ENCODE measurements at regions not wholly inside any gene's neighbourhood (a gene's known extent, or its start where the extent isn't known, plus 50 kb on each side); places are given as distances from the start of the nearest gene placed in this dataset.

GRCh38 chr6:166106076-166106686 lies 61.5 kb downstream of the TBXT start:
- Mint-ChIP-seq H3K27me3 (peaks cover 9% of the 10 kb centered on the region), H3K4me1 (no peaks in the 10 kb centered on the region), H3K4me3 (no peak overlapping the region), H3K36me3 (ENCODE audit: low read depth) (no peaks in the 10 kb centered on the region), H3K27ac (no peak overlapping the region), H3K9me3 (peaks cover 10% of the 10 kb centered on the region)
- ATAC-seq (replicated peaks), result peak; percentile 16

DNA sequence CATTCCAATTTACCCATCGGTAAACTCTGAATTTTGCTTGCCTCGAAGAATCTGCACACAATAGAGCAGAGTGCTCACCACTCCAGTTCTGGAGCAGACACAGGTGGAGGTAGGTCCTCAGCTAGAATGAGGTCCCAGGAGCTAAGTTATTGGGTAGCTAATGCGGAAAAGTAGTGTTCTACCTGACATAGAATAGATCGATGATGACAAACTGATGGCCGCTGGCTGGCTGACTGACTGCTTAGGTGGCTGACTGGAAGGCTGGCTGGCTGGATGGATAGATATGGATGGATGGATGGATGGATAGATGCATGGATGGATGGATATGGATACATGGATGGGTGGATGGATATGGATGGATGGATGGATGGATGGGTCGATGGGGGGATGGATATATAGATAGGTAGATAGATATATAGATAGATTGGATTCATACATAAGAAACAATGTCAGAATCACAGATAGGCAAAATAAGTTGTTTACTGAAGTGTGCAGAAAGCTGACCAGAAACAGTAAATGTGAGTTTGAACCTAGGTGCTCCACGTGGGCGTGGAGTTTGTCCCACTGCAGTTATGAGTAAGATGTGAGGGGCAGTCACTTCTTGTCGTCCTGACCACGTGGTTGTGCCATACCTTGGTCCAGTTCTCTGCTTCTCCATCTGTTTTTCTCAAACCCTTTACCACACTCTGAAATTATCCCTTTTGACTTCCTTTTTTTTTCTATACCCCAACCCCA lies 62.1 kb downstream of the TBXT start:
- Mint-ChIP-seq H3K9me3 (peaks cover 10% of the 10 kb centered on the region), H3K36me3 (ENCODE audit: low read depth) (no peaks in the 10 kb centered on the region), H3K4me3 (no peak overlapping the region), H3K27me3 (peaks cover 8% of the 10 kb centered on the region), H3K4me1 (no peaks in the 10 kb centered on the region), H3K27ac (no peak overlapping the region)
- no peak for ATAC-seq (replicated peaks)

DNA sequence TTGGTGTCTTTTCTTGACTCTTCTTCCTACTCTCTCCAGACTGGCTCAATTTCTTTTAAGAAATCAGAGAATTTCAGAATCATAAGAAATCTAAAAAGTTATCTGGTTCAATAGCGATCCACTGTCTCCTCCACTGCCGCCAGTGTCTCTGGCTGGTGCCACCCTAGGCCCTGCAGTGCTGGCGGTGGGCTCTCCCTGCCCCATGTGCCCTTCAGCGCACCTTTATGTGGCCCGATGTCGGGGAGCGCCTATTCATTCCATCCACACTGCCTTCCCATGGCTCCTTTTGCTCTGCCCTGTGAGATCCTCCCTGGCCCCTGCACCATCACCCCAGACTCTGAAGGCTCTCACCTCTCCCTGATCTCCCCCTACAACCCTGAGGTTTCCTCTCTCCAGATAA lies 62.8 kb downstream of the TBXT start:
- H3K4me3 Mint-ChIP-seq, result no peak overlapping the region
- no peaks in the 10 kb centered on the region for H3K4me1 Mint-ChIP-seq
- peaks cover 10% of the 10 kb centered on the region for H3K9me3 Mint-ChIP-seq
- no peak for ATAC-seq (replicated peaks)
- H3K27me3 Mint-ChIP-seq, result peaks cover 4% of the 10 kb centered on the region
- no peak overlapping the region for H3K27ac Mint-ChIP-seq
- H3K36me3 Mint-ChIP-seq (ENCODE audit: low read depth), result no peaks in the 10 kb centered on the region

GRCh38 chr6:166104107-166104506 lies 63.5 kb downstream of the TBXT start:
- Mint-ChIP-seq H3K9me3 (peaks cover 10% of the 10 kb centered on the region), H3K4me3 (no peak overlapping the region), H3K36me3 (ENCODE audit: low read depth) (no peaks in the 10 kb centered on the region), H3K27me3 (peaks cover 3% of the 10 kb centered on the region), H3K4me1 (no peaks in the 10 kb centered on the region), H3K27ac (no peak overlapping the region)
- no peak for ATAC-seq (replicated peaks)

GRCh38 chr6:166101819-166102419 lies 65.7 kb downstream of the TBXT start:
- Mint-ChIP-seq H3K4me1 (no peaks in the 10 kb centered on the region), H3K4me3 (no peak overlapping the region), H3K9me3 (peaks cover 10% of the 10 kb centered on the region), H3K27me3 (peaks cover 10% of the 10 kb centered on the region), H3K36me3 (ENCODE audit: low read depth) (no peaks in the 10 kb centered on the region), H3K27ac (no peak overlapping the region)
- no peak for ATAC-seq (replicated peaks)

GRCh38 chr6:166097914-166098522 lies 69.6 kb downstream of the TBXT start:
- Mint-ChIP-seq H3K36me3 (ENCODE audit: low read depth) (no peaks in the 10 kb centered on the region), H3K27me3 (peaks cover 26% of the 10 kb centered on the region), H3K27ac (no peak overlapping the region), H3K4me1 (no peaks in the 10 kb centered on the region), H3K4me3 (no peak overlapping the region), H3K9me3 (peaks cover 8% of the 10 kb centered on the region)
- no peak for ATAC-seq (replicated peaks)

- no peaks in the 10 kb centered on the region for H3K36me3 Mint-ChIP-seq (ENCODE audit: low read depth)
- peaks cover 7% of the 10 kb centered on the region for H3K27me3 Mint-ChIP-seq
- H3K27ac Mint-ChIP-seq, result no peak overlapping the region
Measured at GRCh38 chr6:166087852-166088251, 79.8 kb downstream of the TBXT start.

GRCh38 chr6:166087246-166087645 lies 80.4 kb downstream of the TBXT start:
- ATAC-seq (replicated peaks), result no peak
- H3K9me3 Mint-ChIP-seq, result no peaks in the 10 kb centered on the region
- no peak overlapping the region for H3K4me3 Mint-ChIP-seq
- H3K27me3 Mint-ChIP-seq, result peaks cover 7% of the 10 kb centered on the region
- H3K27ac Mint-ChIP-seq, result no peak overlapping the region
- H3K4me1 Mint-ChIP-seq, result no peaks in the 10 kb centered on the region
- H3K36me3 Mint-ChIP-seq (ENCODE audit: low read depth), result no peaks in the 10 kb centered on the region

More at GRCh38 chr6:166087852-166088251, 79.8 kb downstream of the TBXT start:
- no peak for ATAC-seq (replicated peaks)
- H3K4me3 Mint-ChIP-seq, result no peak overlapping the region
- no peaks in the 10 kb centered on the region for H3K4me1 Mint-ChIP-seq
- no peaks in the 10 kb centered on the region for H3K9me3 Mint-ChIP-seq

DNA sequence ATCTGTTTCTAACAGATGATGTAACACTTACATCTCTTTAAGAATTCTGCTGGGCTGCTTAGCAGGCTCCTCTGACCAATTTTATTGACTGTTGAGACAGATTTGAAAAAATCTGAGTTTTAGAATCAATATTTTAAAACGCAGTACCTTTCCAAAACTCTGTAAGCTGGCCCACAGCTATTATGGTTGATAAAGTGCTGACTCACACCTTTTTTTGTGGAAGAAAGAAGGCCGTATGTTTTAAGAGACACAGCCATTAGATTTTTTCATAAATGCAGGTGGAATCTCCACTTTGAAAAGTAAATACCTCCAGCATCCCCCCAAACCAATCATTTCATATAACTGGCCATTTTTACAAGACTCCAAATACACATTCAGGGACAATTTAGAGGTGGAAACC lies 82.2 kb downstream of the TBXT start:
- no peaks in the 10 kb centered on the region for H3K4me1 Mint-ChIP-seq
- ATAC-seq (replicated peaks), result no peak
- no peak overlapping the region for H3K27ac Mint-ChIP-seq
- no peaks in the 10 kb centered on the region for H3K9me3 Mint-ChIP-seq
- H3K4me3 Mint-ChIP-seq, result no peak overlapping the region
- peaks cover 7% of the 10 kb centered on the region for H3K27me3 Mint-ChIP-seq
- H3K36me3 Mint-ChIP-seq (ENCODE audit: low read depth), result no peaks in the 10 kb centered on the region

GRCh38 chr6:166084951-166085350 lies 82.7 kb downstream of the TBXT start:
- no peak overlapping the region for H3K4me3 Mint-ChIP-seq
- ATAC-seq (replicated peaks), result no peak
- H3K27me3 Mint-ChIP-seq, result peaks cover 7% of the 10 kb centered on the region
- H3K27ac Mint-ChIP-seq, result no peak overlapping the region
- H3K4me1 Mint-ChIP-seq, result no peaks in the 10 kb centered on the region
- H3K36me3 Mint-ChIP-seq (ENCODE audit: low read depth), result no peaks in the 10 kb centered on the region
- H3K9me3 Mint-ChIP-seq, result no peaks in the 10 kb centered on the region

- Mint-ChIP-seq H3K36me3 (ENCODE audit: low read depth) (no peaks in the 10 kb centered on the region), H3K27ac (no peak overlapping the region), H3K4me3 (no peak overlapping the region), H3K27me3 (peaks cover 7% of the 10 kb centered on the region), H3K4me1 (no peaks in the 10 kb centered on the region), H3K9me3 (no peaks in the 10 kb centered on the region)
- ATAC-seq (replicated peaks), result no peak
Measured at GRCh38 chr6:166079841-166080240, 87.8 kb downstream of the TBXT start.

DNA sequence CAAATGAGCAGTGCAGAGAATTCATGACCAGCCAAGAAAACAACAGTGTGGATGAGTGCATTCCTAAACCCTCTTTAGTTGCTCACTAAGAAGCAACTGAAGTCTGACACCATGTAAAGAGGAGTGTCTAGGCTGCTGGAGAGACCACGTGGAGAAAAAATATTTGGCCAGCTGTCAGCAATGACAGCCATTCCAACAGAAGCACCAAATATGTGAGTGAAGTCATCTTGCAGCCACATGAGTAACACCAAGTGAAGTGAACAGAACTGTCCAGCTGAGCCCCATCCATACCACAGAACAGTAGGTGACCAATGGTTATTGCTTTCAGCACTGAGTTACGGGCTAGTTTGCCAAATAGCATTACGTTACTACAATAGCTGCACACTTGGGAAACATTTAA lies 89.4 kb downstream of the TBXT start:
- Mint-ChIP-seq H3K4me1 (no peaks in the 10 kb centered on the region), H3K9me3 (no peaks in the 10 kb centered on the region), H3K36me3 (ENCODE audit: low read depth) (no peaks in the 10 kb centered on the region), H3K4me3 (no peak overlapping the region), H3K27me3 (peaks cover 3% of the 10 kb centered on the region), H3K27ac (no peak overlapping the region)
- no peak for ATAC-seq (replicated peaks)

DNA sequence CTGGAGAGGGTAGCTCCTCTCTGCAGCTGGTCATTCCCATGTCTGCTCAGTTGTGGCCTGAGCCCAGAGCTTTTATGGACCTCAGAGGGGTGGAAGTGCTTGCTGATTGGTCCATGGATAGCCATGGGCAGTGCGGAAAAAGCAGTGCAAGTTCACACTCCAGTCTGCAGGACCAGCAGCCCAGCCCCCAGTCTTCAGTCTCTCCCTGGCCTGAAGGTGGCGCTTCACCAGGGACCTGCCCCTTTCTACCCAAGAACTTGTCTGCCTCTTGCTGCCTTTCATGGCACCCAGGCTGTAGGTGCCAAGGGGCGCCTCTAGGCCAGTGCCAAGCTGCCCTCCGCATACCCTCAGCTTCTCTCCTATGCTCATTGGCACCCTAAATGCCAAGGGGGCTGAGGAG lies 91.0 kb downstream of the TBXT start:
- no peaks in the 10 kb centered on the region for H3K9me3 Mint-ChIP-seq
- H3K27me3 Mint-ChIP-seq, result peaks cover 3% of the 10 kb centered on the region
- no peaks in the 10 kb centered on the region for H3K4me1 Mint-ChIP-seq
- no peak overlapping the region for H3K4me3 Mint-ChIP-seq
- no peak overlapping the region for H3K27ac Mint-ChIP-seq
- ATAC-seq (replicated peaks), result no peak
- no peaks in the 10 kb centered on the region for H3K36me3 Mint-ChIP-seq (ENCODE audit: low read depth)

DNA sequence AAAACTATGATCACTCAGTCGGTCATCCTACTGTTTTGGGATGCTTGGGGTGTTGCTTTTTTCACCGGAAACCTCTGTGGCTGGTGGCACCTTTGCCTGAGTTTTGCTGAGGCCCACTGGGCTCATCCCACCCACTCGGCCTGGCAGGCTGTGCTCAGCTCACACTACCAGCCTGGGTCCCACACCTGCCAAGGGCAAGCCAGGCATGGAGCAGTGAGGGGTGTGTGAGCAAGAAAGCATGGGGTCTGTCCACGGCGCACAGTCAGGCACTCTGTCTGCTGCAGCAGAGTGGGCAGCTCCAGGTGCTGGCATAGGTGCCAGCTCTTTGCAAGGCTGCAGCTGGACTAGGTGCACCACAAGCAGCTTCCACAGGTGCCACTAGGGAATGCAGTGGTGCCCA lies 91.7 kb downstream of the TBXT start:
- Mint-ChIP-seq H3K9me3 (no peaks in the 10 kb centered on the region), H3K4me1 (no peaks in the 10 kb centered on the region)

GRCh38 chr6:166075186-166075585 lies 92.5 kb downstream of the TBXT start:
- Mint-ChIP-seq H3K4me3 (no peak overlapping the region), H3K4me1 (no peaks in the 10 kb centered on the region), H3K36me3 (ENCODE audit: low read depth) (no peaks in the 10 kb centered on the region), H3K9me3 (no peaks in the 10 kb centered on the region), H3K27ac (no peak overlapping the region), H3K27me3 (peaks cover 7% of the 10 kb centered on the region)
- ATAC-seq (replicated peaks), result no peak

More for the DNA sequence above, 91.7 kb downstream of the TBXT start:
- ATAC-seq (replicated peaks), result no peak
- H3K27ac Mint-ChIP-seq, result no peak overlapping the region
- no peak overlapping the region for H3K4me3 Mint-ChIP-seq
- peaks cover 3% of the 10 kb centered on the region for H3K27me3 Mint-ChIP-seq
- no peaks in the 10 kb centered on the region for H3K36me3 Mint-ChIP-seq (ENCODE audit: low read depth)

All from activated T-helper 17 cell treated with anti-CD3 and anti-CD28 coated beads, Interleukin-2, amount 50 U/mL, for 72 hours (primary cell).